AG09309 (cell line): ENCODE measurements at regions not wholly inside any gene's neighbourhood (a gene's known extent, or its start where the extent isn't known, plus 50 kb on each side); places are given as distances from the start of the nearest gene placed in this dataset.
"Not testable (repeated sequence)": the region's sequence is repeated elsewhere in the genome, so short reads cannot be mapped to it uniquely, and the experiment has no call there.

Source experiments
- DNase-seq: peaks from one replicate; pipeline ENCODE4 v3.0.0-alpha.2; 2010; ENCODE audit warnings: low read depth
- H3K4me3 ChIP-seq: 2 replicates; pipeline ENCODE4 v1.5.1; 2011; ENCODE audit warnings: mild to moderate bottlenecking, low read depth, low read length, moderate library complexity; ENCODE audit not compliant: control insufficient read depth
- TF ChIP-seq, protein P1 (sequence below): IDR thresholded peaks from 2 replicates; pipeline ENCODE4 v1.5.1; 2011; ENCODE audit warnings: mild to moderate bottlenecking, low read depth, low read length, inconsistent platforms; ENCODE audit not compliant: insufficient read depth, control insufficient read depth; ENCODE audit errors: missing control alignments

GRCh38 chr14:53367644-53368026, 214.5 kb upstream of the DDHD1 start:
- H3K4me3 ChIP-seq, result no peak overlapping the region
- TF ChIP-seq, protein P1, sequence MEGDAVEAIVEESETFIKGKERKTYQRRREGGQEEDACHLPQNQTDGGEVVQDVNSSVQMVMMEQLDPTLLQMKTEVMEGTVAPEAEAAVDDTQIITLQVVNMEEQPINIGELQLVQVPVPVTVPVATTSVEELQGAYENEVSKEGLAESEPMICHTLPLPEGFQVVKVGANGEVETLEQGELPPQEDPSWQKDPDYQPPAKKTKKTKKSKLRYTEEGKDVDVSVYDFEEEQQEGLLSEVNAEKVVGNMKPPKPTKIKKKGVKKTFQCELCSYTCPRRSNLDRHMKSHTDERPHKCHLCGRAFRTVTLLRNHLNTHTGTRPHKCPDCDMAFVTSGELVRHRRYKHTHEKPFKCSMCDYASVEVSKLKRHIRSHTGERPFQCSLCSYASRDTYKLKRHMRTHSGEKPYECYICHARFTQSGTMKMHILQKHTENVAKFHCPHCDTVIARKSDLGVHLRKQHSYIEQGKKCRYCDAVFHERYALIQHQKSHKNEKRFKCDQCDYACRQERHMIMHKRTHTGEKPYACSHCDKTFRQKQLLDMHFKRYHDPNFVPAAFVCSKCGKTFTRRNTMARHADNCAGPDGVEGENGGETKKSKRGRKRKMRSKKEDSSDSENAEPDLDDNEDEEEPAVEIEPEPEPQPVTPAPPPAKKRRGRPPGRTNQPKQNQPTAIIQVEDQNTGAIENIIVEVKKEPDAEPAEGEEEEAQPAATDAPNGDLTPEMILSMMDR, result no peak

GRCh38 chr14:53365486-53366130, 212.5 kb upstream of the DDHD1 start:
- TF ChIP-seq, protein P1, result no peak
- H3K4me3 ChIP-seq, result no peak overlapping the region
- no peak for DNase-seq

More at GRCh38 chr14:53367644-53368026, 214.5 kb upstream of the DDHD1 start:
- peak; percentile 79 for DNase-seq

DNA sequence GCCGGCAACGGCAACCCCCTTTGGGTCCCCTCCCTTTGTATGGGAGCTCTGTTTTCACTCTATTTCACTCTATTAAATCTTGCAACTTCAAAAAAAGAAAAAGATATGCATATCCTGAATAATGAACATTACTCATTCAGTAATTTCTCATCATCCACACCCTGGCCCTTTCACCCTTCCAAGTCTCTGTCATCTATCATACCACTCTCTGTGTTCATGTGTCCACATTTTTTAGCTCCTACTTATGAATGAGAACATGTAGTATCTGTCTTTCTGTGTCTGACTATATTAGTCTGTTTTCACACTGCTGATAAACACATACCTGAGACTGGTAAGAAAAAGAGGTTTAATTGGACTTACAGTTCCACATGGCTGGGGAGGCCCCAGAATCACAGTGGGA, 209.8 kb upstream of the DDHD1 start:
- DNase-seq, H3K4me3 ChIP-seq: not testable (repeated sequence)

DNA sequence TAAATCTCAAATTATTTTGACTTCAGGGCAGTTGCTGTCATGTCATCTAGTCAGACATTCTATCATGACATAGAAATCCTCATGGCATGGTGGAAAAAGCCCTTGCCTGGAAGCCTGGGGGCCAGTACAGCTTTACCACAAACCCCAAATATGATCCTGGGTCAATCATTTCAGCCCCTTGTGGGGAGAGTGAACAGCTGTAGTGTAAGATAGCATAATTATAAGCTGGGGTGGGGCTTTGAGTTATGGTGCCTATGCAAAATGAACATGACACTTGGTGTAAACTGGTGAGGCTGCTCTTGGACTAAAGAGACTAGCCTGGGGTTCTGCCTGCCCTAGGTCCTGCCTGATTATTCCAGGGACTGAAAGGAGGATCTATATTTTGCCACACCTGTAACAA, 207.7 kb upstream of the DDHD1 start:
- H3K4me3 ChIP-seq, result no peak overlapping the region
- no peak for DNase-seq
- TF ChIP-seq, protein P1, result no peak

- DNase-seq, result no peak
- TF ChIP-seq, protein P1, result no peak
- H3K4me3 ChIP-seq, result no peak overlapping the region
These were observed 205.0 kb upstream of the DDHD1 start for GRCh38 chr14:53358166-53358565.

GRCh38 chr14:53356361-53357150, 203.4 kb upstream of the DDHD1 start:
- no peak for DNase-seq
- TF ChIP-seq, protein P1, result no peak
- no peak overlapping the region for H3K4me3 ChIP-seq

DNA sequence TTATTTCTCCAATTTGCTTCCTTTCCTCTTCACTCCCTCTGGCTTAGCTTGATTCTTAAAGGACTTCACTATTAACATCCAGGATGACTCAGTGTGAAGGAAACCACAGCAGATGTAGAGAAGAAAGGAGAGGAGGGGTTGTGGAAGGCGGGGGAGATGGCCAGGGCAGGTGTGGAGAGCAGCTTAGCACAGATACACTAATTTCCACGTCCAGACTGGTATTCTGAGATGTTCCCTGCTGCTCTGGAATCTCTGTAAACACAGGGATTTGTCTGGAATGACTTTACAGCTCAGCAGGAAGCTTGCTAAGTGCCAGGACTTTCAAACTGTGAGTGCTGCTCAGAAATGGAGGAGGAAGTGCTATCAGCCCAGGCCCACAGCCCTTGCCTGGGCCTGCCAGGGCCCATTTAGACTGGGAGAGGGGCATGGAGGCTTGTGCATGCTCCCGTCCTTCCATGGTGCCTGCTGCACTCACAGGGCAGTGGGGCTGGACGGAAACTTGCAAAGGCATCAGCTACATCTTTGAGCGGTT, 202.5 kb upstream of the DDHD1 start:
- TF ChIP-seq, protein P1, result no peak
- peak; percentile 54 for DNase-seq
- no peak overlapping the region for H3K4me3 ChIP-seq
